Breast epithelium (tissue), 4 donors: ENCODE measurements at regions not wholly inside any gene's neighbourhood (a gene's known extent, or its start where the extent isn't known, plus 50 kb on each side); places are given as distances from the start of the nearest gene placed in this dataset.

Experiments used
- DNase-seq, 2 donors: peaks; one replicate each; pipeline ENCODE4 v3.0.0-alpha.2; 2019; ENCODE audit warnings: low spot score in 2 of 2
- H3K27ac ChIP-seq, 2 donors: fragments of 200-600 bp; sonication (generic) in 1 of 2; one replicate each; pipeline ENCODE4 v1.5.1; 2016 to 2019; ENCODE audit warnings: mild to moderate bottlenecking in 1 of 2
- H3K27me3 ChIP-seq, 2 donors: fragments of 200-600 bp; sonication (generic) in 1 of 2; one replicate each; pipeline versions ENCODE4 v1.5.1 to v1.6.0; 2017 to 2019; ENCODE audit warnings: control low read depth in 1 of 2, mild to moderate bottlenecking in 1 of 2
- H3K36me3 ChIP-seq: fragments of 200-600 bp; one replicate; pipeline ENCODE4 v1.5.1; 2019
- H3K4me1 ChIP-seq, 2 donors: fragments of 200-600 bp; sonication (generic); one replicate each; pipeline ENCODE4 v1.5.1; 2016 to 2019; ENCODE audit warnings: control low read depth in 1 of 2
- H3K4me3 ChIP-seq, 3 donors: fragments of 200-600 bp; sonication (generic); 1 replicate in 2 of 3; 2 replicates in 1 of 3; pipeline ENCODE4 v1.5.1; 2016 to 2019; ENCODE audit warnings: mild to moderate bottlenecking in 3 of 3, moderate library complexity in 2 of 3
- H3K9me3 ChIP-seq, 2 donors: fragments of 200-600 bp; sonication (generic) in 1 of 2; one replicate each; pipeline ENCODE4 v1.5.1; 2016 to 2019; ENCODE audit warnings: control low read depth in 1 of 2
- POLR2A ChIP-seq: fragments of 450-650 bp; IDR thresholded peaks from one replicate; pipeline ENCODE4 v1.6.1; 2016; ENCODE audit warnings: antibody characterized with exemption, mild to moderate bottlenecking, moderate library complexity
- POLR2AphosphoS5 ChIP-seq, 3 donors: sonication (generic); formaldehyde crosslinking; IDR thresholded peaks; one replicate each; pipeline ENCODE4 v1.6.1; 2017; ENCODE audit warnings: antibody characterized with exemption in 3 of 3
- intact Hi-C: fragments of 100-400 bp; cut with DNase I; formaldehyde crosslinking; loops from one replicate; pipeline ENCODE4 v1.15.1; 2023; ENCODE audit warnings: low total_unique reads
- TF ChIP-seq, protein P1 (sequence below), 3 donors: fragments of 450-650 bp; IDR thresholded peaks; one replicate each; pipeline ENCODE4 v1.5.1; 2016 to 2017; ENCODE audit warnings: antibody characterized with exemption in 3 of 3, mild to moderate bottlenecking in 3 of 3, moderate library complexity in 3 of 3

DNA sequence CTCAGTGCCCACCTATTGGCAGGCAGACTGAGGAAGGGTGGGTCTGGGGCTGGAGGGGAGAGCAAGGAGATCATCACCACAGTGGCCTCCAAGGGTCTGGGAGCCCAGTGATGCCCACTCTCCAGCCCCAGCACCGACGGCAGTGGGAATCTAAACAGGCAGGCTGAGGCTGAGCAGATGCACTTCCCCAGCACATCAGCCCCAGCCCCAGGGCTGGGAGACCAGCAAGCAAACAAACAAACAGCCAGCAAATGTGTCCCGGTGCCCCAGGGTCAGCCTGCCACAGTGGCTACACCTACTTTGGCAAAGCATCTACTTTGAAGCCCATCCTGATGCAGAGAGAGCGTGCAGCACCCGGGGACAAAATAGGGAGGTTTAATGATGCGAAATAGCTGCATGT, 216.3 kb upstream of the ZC3H12A start:
- H3K9me3 ChIP-seq: no peaks in the 10 kb centered on the region
- H3K36me3 ChIP-seq: no peaks in the 10 kb centered on the region
- H3K4me3 ChIP-seq: no peak overlapping the region
- H3K4me1 ChIP-seq: no peaks in the 10 kb centered on the region
- no peak for TF ChIP-seq POLR2AphosphoS5 (IDR thresholded peaks at IDR 0.05)
- no peak for TF ChIP-seq POLR2A
- TF ChIP-seq, protein P1, sequence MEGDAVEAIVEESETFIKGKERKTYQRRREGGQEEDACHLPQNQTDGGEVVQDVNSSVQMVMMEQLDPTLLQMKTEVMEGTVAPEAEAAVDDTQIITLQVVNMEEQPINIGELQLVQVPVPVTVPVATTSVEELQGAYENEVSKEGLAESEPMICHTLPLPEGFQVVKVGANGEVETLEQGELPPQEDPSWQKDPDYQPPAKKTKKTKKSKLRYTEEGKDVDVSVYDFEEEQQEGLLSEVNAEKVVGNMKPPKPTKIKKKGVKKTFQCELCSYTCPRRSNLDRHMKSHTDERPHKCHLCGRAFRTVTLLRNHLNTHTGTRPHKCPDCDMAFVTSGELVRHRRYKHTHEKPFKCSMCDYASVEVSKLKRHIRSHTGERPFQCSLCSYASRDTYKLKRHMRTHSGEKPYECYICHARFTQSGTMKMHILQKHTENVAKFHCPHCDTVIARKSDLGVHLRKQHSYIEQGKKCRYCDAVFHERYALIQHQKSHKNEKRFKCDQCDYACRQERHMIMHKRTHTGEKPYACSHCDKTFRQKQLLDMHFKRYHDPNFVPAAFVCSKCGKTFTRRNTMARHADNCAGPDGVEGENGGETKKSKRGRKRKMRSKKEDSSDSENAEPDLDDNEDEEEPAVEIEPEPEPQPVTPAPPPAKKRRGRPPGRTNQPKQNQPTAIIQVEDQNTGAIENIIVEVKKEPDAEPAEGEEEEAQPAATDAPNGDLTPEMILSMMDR (IDR thresholded peaks at IDR 0.05): no peak
- intact Hi-C loops: no loop called here
- H3K27ac ChIP-seq: no peak overlapping the region
- H3K27me3 ChIP-seq: peaks cover 0 to 74% of the 10 kb centered on the region in 2 donors
- DNase-seq: no peak

DNA sequence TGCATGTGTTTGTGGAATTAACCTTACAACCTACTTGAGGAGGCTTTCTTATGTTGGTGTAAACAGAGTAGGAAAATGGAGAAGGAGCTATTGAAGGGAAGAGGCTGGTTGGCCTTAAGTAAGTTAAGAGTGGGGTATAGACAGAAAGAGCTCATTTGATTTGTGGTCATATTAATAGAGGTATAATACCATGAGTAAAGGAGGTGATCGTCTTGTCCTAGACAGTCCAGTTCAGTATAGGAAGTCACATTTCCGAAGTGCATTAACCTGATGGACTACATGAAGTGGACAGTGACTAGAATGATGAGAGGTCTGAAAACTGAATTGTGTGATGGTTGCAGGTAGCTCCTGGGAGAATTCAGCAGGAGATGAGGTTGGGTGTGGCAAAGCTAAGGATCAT, 215.4 kb upstream of the ZC3H12A start:
- H3K36me3 ChIP-seq: no peaks in the 10 kb centered on the region
- TF ChIP-seq, protein P1 (IDR thresholded peaks at IDR 0.05): no peak
- no peak for TF ChIP-seq POLR2A
- TF ChIP-seq POLR2AphosphoS5 (IDR thresholded peaks at IDR 0.05): no peak
- no peaks in the 10 kb centered on the region for H3K4me1 ChIP-seq
- no peak overlapping the region for H3K27ac ChIP-seq
- intact Hi-C loops: no loop called here
- peaks cover 0 to 67% of the 10 kb centered on the region in 2 donors for H3K27me3 ChIP-seq
- DNase-seq: no peak
- H3K4me3 ChIP-seq: no peak overlapping the region
- H3K9me3 ChIP-seq: no peaks in the 10 kb centered on the region

DNA sequence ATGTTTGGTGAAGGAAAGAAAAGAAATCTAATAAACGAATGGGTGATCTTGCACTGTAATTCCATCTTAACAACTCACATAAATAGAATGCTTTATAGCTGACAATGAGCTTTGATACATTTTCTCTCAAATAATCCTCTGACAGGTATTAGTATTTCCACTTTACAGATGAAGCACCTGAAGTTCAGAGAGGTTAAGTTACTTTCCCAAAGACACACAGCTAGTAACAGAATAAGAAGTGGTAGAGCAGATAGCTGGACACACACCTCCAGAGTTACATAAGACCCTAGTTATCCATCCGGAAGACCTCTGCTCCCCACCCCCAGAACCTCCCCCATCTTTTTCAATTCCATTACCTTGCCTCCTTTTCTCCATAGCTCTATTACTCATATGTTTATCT, 213.3 kb upstream of the ZC3H12A start:
- DNase-seq: no peak
- intact Hi-C loops: no loop called here
- H3K9me3 ChIP-seq: no peaks in the 10 kb centered on the region
- no peak overlapping the region for H3K4me3 ChIP-seq
- TF ChIP-seq, protein P1 (IDR thresholded peaks at IDR 0.05): no peak
- TF ChIP-seq POLR2AphosphoS5 (IDR thresholded peaks at IDR 0.05): no peak
- no peak for TF ChIP-seq POLR2A
- H3K4me1 ChIP-seq: no peaks in the 10 kb centered on the region
- H3K27ac ChIP-seq: no peak overlapping the region
- no peaks in the 10 kb centered on the region for H3K36me3 ChIP-seq
- H3K27me3 ChIP-seq: peaks cover 0 to 62% of the 10 kb centered on the region in 2 donors

DNA sequence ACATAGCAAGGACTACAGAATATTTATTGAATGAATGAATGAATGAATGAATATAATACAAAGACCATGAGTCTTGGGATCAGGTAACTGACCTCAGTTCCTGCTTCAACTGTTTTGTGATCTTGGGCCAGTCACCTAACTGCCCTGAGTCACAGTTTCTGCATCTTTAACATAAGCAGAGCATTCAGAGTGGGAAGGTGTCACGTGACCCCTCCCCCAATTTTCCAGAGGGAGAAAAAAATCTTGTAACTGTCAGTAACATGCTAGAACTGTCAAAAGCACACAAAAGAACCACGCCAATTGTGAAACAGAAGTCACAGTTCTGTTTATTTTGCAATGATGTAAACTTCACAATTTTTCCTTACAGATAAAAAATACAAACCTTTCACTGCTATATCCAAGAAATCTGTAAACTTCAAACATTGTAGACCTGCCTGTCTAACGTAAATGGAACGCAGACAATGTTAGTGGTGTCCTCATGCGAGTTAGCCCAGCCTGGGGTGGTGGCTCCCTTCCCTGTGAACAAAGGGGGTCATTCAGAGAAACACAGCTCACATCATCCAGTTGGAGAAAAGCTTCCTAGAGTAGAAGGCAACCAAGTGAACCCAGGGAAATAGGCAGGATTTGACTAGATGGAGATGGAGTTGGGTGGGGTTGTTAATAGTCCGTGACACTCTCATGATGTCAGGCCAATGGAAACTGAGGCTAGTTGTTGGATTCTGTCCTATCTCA, 211.8 kb upstream of the ZC3H12A start:
- H3K27ac ChIP-seq: no peak overlapping the region
- no peaks in the 10 kb centered on the region for H3K36me3 ChIP-seq
- DNase-seq: no peak
- H3K27me3 ChIP-seq: peaks cover 0 to 47% of the 10 kb centered on the region in 2 donors
- intact Hi-C loops: no loop called here
- H3K4me1 ChIP-seq: no peaks in the 10 kb centered on the region
- TF ChIP-seq POLR2AphosphoS5 (IDR thresholded peaks at IDR 0.05) (no peak), POLR2A (no peak)
- TF ChIP-seq, protein P1 (IDR thresholded peaks at IDR 0.05): no peak
- no peak overlapping the region for H3K4me3 ChIP-seq
- H3K9me3 ChIP-seq: no peaks in the 10 kb centered on the region

DNA sequence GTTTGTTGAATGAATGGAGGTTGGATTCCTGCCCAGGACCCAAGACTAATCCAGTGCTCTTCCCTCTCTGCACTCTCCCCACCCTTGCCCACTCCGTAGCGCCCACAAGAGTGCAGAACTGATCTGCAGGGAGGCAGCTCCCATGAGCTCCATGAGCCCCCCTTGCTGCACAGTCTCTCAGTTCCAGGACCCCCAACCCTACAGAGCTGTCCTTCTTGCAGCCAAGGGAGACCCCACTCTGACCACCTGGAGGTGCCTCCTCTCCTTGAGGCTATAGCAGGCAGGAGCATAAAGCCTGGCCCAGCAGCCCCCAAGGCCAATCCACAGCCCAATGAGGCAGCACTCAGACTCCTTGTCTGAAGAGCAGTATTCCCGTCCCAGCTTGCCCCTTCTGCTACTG, 209.2 kb upstream of the ZC3H12A start:
- TF ChIP-seq POLR2A: no peak
- TF ChIP-seq, protein P1 (IDR thresholded peaks at IDR 0.05): no peak
- no peak for TF ChIP-seq POLR2AphosphoS5 (IDR thresholded peaks at IDR 0.05)
- Histone ChIP-seq H3K9me3 (no peaks in the 10 kb centered on the region), H3K4me3 (no peak overlapping the region), H3K36me3 (no peaks in the 10 kb centered on the region), H3K27ac (no peak overlapping the region), H3K4me1 (no peaks in the 10 kb centered on the region), H3K27me3 (peaks cover 0 to 24% of the 10 kb centered on the region in 2 donors)
- no peak for DNase-seq
- intact Hi-C loops: no loop called here
